ENCODE measurements at regions not wholly inside any gene's neighbourhood (a gene's known extent, or its start where the extent isn't known, plus 50 kb on each side); places are given as distances from the start of the nearest gene placed in this dataset.

DNA sequence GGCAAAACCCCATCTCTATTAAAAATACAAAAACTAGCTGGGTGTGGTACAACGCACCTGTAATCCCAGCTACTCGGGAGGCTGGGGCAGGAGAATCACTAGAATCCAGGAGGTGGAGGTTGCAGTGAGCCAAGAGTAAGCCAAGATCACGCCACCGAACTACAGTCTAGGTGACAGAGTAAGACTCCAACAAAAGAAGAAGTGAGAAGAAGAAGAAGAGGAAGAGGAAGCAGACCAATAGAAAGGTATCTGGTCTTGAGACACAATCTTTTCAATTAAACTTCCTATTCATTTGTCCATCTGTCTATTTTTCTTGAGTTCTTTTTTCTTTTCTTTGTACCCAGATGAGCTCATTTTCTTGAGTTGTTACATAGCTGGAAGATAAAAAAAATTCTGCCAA lies 55.7 kb upstream of the ACADM start:
- no peak for DNase-seq

DNA sequence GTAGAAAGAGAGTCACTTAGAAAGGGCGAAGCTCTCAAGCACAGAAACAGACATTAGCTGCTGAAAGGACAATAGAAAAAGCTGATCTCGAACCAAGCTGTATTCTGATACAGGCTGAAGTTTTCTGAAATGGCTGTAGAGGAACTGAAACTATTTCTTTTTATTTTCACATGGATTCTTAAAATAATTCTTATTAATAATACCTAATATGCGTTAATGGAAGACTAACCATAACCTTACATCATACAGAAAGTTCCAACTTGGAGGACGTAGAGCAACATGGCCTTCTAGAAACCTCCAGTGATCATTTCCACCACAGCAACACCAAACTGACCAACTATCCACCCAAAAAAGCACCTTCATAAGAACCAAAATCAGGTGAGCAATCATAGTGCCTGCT lies 52.8 kb upstream of the ACADM start:
- DNase-seq: no peak

DNA sequence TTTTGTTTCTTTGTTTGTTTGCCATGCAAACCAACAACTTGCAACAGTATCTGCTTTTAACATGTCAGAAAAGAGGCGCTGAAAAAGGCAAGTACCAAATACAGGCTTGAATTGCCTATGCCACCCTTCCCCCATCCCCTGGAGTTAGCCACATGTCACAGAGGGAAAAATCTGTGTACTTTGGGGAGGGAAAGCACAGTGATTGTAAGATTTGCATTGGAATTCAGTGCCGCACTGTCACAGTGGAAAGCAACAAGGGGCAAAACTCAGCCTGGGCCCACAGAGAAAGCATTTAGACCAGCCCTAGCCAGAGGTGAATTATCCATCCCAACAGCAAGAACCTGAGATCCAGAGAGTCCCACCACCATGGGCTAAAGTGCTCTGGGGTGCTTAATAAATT lies 52.4 kb upstream of the ACADM start:
- no peak for DNase-seq

DNA sequence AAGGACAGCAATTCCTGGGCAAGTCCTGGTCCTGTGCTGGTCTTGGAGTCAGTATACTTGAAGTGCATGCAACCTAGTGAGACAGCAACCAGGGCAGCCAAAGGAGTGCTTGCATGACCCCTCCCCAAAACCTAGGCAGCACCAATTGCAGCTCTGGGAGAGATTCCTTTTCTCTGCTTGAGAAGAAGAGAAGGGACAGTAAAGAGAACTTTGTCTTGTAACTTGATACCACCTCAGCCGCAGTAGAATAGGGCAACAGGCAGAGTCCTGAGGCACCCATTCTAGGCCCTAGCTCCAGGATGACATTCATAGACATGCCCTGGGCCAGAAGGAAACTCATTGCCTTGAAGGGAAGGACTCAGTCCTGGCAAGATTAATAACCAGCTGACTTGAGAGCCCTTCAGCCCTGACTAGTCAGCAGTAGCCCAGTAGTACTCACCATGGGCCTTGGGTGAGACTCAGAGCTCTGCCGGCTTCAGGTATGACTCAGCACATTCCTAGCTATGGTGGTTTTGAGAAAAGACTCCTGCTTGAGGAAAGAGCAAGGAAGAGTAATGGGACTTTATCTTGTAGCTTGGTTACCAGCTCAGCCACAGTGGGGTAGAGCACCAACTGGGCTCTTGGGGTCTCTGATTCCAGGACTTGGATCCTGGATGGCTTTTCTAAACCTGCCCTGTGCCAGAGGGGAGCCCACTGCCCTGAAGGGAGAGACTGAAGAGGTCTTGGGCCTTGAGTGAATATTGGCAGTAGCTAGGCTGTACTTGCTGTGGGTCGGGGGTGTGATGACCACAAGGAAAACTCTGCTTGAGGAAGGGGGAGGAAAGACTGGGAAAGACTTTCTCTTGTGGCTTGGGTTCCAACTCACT lies 51.7 kb upstream of the ACADM start:
- DNase-seq: peak in 1 of 3 donors; percentile 68

DNA sequence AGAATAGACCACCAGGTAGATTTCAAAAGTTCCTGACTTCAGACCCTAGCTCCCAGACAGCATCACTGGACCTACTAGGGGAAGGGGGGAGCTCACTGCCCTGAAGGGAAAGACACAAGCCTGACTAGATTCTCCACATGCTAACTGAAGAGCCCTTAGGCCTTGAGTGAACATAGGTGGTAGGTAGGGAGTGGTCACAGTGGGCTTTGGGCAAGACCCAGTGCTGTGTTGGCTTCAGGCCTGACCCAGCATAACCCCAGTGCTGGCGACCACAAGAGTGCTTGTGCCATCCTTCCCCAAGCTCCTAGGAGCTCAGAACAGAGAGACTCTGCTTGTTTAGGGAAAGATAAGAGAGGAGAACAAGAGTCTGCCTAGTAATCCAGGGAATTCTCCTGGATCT lies 51.1 kb upstream of the ACADM start:
- no peak for DNase-seq

DNA sequence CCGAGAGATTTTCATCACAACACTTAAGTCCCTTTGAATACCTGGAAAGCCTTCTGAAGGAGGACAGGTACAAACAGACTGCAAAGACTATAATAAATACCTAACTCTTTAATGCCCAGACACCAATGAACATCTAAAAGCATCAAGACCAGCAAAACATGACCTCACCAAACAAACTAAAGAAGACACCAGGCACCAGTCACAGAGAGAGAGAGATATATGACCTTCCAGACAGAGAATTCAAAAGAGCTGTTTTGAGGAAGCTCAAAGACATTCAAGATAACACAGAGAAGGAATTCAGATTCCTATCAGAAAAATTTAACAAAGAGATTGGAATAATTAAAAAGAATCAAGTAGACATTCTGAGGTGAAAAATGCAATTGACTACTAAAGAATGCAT lies 50.6 kb upstream of the ACADM start:
- DNase-seq: no peak
